K562 (cell line): ENCODE measurements at regions not wholly inside any gene's neighbourhood (a gene's known extent, or its start where the extent isn't known, plus 50 kb on each side); places are given as distances from the start of the nearest gene placed in this dataset.

Experiments
- ATAC-seq: fragments of 200-7000 bp; cut with Tn5 transposase; 3 replicates; pipeline ENCODE4 v1.9.1; 2020; ENCODE audit warnings: moderate library complexity
- BruUV-seq: library from RNA; stranded (reverse); fragments of 400-500 nt; replicated peaks from 2 replicates; lab custom pipeline; 2021; lab: Mats Ljungman, UMichigan
- CTCF ChIA-PET: fragments of 300-600 bp; formaldehyde crosslinking; extraction: SDS; loops from one replicate; lab custom pipeline; 2021; ENCODE audit warnings: low intra/inter-chr PET ratio; lab: Yijun Ruan, JAX
- POLR2A ChIA-PET: fragments of 300-600, 350-650 bp; sonication (Branson Sonifier 250); formaldehyde crosslinking; extraction: SDS; loops from one replicate; lab custom pipeline; 2021; ENCODE audit warnings: antibody characterized with exemption, inconsistent platforms; lab: Yijun Ruan, JAX
- DNase-seq, 4 experiments: peaks; one replicate each; pipeline versions ENCODE4 v3.0.0 to v3.0.0-alpha.2; 2011 to 2018; ENCODE audit warnings: low spot score in 3 of 4, mixed read lengths in 3 of 4; ENCODE audit errors: extremely low read depth in 1 of 4
- FAIRE-seq: peaks from 2 replicates; lab custom pipeline; 2011; peaks lifted over from hg19 to GRCh38; lab: Jason Lieb, UNC
- H2AFZ ChIP-seq: 2 replicates; pipeline ENCODE4 v1.6.0; 2011; ENCODE audit warnings: low read depth, low read length, control low read depth, inconsistent platforms
- H3K27ac ChIP-seq: fragments of 200-600 bp; 3 replicates; pipeline ENCODE4 v1.8.0; 2011; ENCODE audit warnings: low read depth, mild to moderate bottlenecking, control low read depth, inconsistent platforms, low read length, moderate library complexity, mixed read lengths; ENCODE audit errors: extremely low read depth
- H3K27me3 ChIP-seq, 2 experiments: fragments of 300-600 bp in 1 of 2; 2 replicates in 1 of 2; 3 replicates in 1 of 2; pipeline versions ENCODE4 v1.6.0 to v1.8.0; 2011; ENCODE audit warnings: inconsistent platforms in 2 of 2, low read length in 2 of 2, mild to moderate bottlenecking in 1 of 2, mixed read lengths in 1 of 2, moderate library complexity in 1 of 2; ENCODE audit not compliant: control insufficient read depth in 2 of 2, insufficient read depth in 2 of 2
- H3K36me3 ChIP-seq: fragments of 300-600 bp; 3 replicates; pipeline ENCODE4 v1.8.0; 2011; ENCODE audit warnings: mild to moderate bottlenecking, low read length, inconsistent platforms; ENCODE audit not compliant: control insufficient read depth, insufficient read depth
- H3K4me1 ChIP-seq, 2 experiments: fragments of 200-600 bp in 1 of 2; replicated peaks in 1 of 2; 2 replicates in 1 of 2; 3 replicates in 1 of 2; pipeline versions ENCODE4 v1.5.1 to v1.8.0; 2011; ENCODE audit warnings: inconsistent platforms in 2 of 2, low read length in 2 of 2, mild to moderate bottlenecking in 1 of 2, mixed read lengths in 1 of 2, moderate library complexity in 1 of 2; ENCODE audit not compliant: control insufficient read depth in 2 of 2, insufficient read depth in 2 of 2
- H3K4me2 ChIP-seq: 2 replicates; pipeline ENCODE4 v1.6.1; 2011; ENCODE audit warnings: low read length, control low read depth, inconsistent platforms, mixed read lengths; ENCODE audit not compliant: insufficient read depth
- H3K4me3 ChIP-seq: fragments of 200-600 bp; sonication (generic), shearing (Covaris generic); 2 replicates; pipeline ENCODE4 v1.5.1; 2016; ENCODE audit warnings: control low read depth, inconsistent platforms
- H3K79me2 ChIP-seq: fragments of 200-600 bp; 3 replicates; pipeline ENCODE4 v1.8.0; 2011; ENCODE audit warnings: low read length, inconsistent platforms; ENCODE audit not compliant: control insufficient read depth, insufficient read depth
- H3K9ac ChIP-seq, 2 experiments: 2 replicates each; pipeline versions ENCODE4 v1.6.0 to v1.6.1; 2011; ENCODE audit warnings: low read depth in 2 of 2, low read length in 2 of 2, control low read depth in 1 of 2, inconsistent platforms in 1 of 2, mild to moderate bottlenecking in 1 of 2, mixed read lengths in 1 of 2; ENCODE audit not compliant: insufficient read depth in 1 of 2
- H3K9me1 ChIP-seq: one replicate; pipeline ENCODE4 v1.6.0; 2011; ENCODE audit warnings: inconsistent platforms, mild to moderate bottlenecking, low read length, moderate library complexity; ENCODE audit not compliant: control insufficient read depth, insufficient read depth
- H3K9me3 ChIP-seq: replicated peaks from 2 replicates; pipeline ENCODE4 v1.5.1; 2011; ENCODE audit warnings: low read depth, low read length, inconsistent platforms; ENCODE audit not compliant: control insufficient read depth, insufficient read depth
- H4K20me1 ChIP-seq: replicated peaks from 2 replicates; pipeline ENCODE4 v1.6.1; 2011; ENCODE audit warnings: low read length, inconsistent platforms, mixed read lengths; ENCODE audit not compliant: control insufficient read depth, insufficient read depth
- CBX1 ChIP-seq: sonication (generic); IDR thresholded peaks from 2 replicates; pipeline ENCODE4 v1.6.1; 2016; ENCODE audit warnings: antibody characterized with exemption, low read depth, mild to moderate bottlenecking
- ELK1 ChIP-seq: sonication (generic); formaldehyde crosslinking; IDR thresholded peaks from 2 replicates; pipeline ENCODE4 v1.8.1; 2022; ENCODE audit warnings: missing genetic modification reagents
- NBN ChIP-seq: fragments of 450-650 bp; IDR thresholded peaks from 2 replicates; pipeline ENCODE4 v1.6.1; 2016; ENCODE audit warnings: low read depth, mild to moderate bottlenecking
- NR0B1 ChIP-seq: fragments of 450-650 bp; IDR thresholded peaks from one replicate; pipeline ENCODE4 v1.6.1; 2018; ENCODE audit warnings: mild to moderate bottlenecking, moderate library complexity; ENCODE audit not compliant: partially characterized antibody
- NR2F6 ChIP-seq: fragments of 450-650 bp; formaldehyde crosslinking; IDR thresholded peaks from 2 replicates; pipeline ENCODE4 v1.4.0; 2020; ENCODE audit warnings: mild to moderate bottlenecking
- NR3C1 ChIP-seq: sonication (generic); formaldehyde crosslinking; IDR thresholded peaks from 2 replicates; pipeline ENCODE4 v1.8.1; 2022; ENCODE audit warnings: missing genetic modification reagents
- PATZ1 ChIP-seq: fragments of 250-450 bp; sonication (Bioruptor Pico); IDR thresholded peaks from 2 replicates; pipeline ENCODE4 v1.5.0; 2020; ENCODE audit warnings: mild to moderate bottlenecking, borderline replicate concordance
- PURB ChIP-seq: sonication (generic); formaldehyde crosslinking; IDR thresholded peaks from 2 replicates; pipeline ENCODE4 v1.9.0; 2021; ENCODE audit warnings: low read depth, mild to moderate bottlenecking, missing genetic modification reagents
- TAF15 ChIP-seq: fragments of 200-400 bp; formaldehyde crosslinking; IDR thresholded peaks from 2 replicates; pipeline ENCODE4 v1.6.1; 2017; ENCODE audit warnings: mild to moderate bottlenecking, low read depth, low read length, moderate library complexity
- ZNF212 ChIP-seq: fragments of 450-650 bp; formaldehyde crosslinking; IDR thresholded peaks from 2 replicates; pipeline ENCODE4 v1.4.0; 2020; ENCODE audit warnings: mild to moderate bottlenecking
- ZNF41 ChIP-seq: fragments of 250-450 bp; sonication (Bioruptor Pico); conservative IDR thresholded peaks from 2 replicates; pipeline ENCODE4 v1.4.0; 2020; ENCODE audit warnings: mild to moderate bottlenecking
- ZNF57 ChIP-seq: fragments of 450-650 bp; formaldehyde crosslinking; IDR thresholded peaks from 2 replicates; pipeline ENCODE4 v1.4.0; 2020; ENCODE audit warnings: mild to moderate bottlenecking, moderate library complexity
- WGBS: fragments of 100-300 bp; shearing (Covaris generic); methylation state at CpG from one replicate; pipeline ENCODE4 v1.1.6; 2016; ENCODE audit warnings: low coverage, mixed read lengths; ENCODE audit not compliant: insufficient coverage; ENCODE audit errors: missing lambda C conversion rate; 5-methylcytosine and 5-hydroxymethylcytosine counted together
- in situ Hi-C: fragments of 300-500 bp; cut with MboI; formaldehyde crosslinking; loops from 4 replicates; pipeline ENCODE4 v1.15.0; 2018; ENCODE audit warnings: inconsistent platforms, mixed read lengths
- intact Hi-C: fragments of 100-400 bp; cut with micrococcal nuclease; formaldehyde crosslinking; loops from 2 replicates; pipeline ENCODE4 v1.14.2; 2022
- TF ChIP-seq, protein P1 (sequence below): fragments of 450-650 bp; IDR thresholded peaks from 2 replicates; pipeline ENCODE4 v1.6.1; 2017; ENCODE audit warnings: antibody characterized with exemption
- TF ChIP-seq, protein P2 (sequence below): sonication (generic); formaldehyde crosslinking; IDR thresholded peaks from 2 replicates; pipeline ENCODE4 v1.9.0; 2022; ENCODE audit warnings: mild to moderate bottlenecking, missing genetic modification reagents

DNA sequence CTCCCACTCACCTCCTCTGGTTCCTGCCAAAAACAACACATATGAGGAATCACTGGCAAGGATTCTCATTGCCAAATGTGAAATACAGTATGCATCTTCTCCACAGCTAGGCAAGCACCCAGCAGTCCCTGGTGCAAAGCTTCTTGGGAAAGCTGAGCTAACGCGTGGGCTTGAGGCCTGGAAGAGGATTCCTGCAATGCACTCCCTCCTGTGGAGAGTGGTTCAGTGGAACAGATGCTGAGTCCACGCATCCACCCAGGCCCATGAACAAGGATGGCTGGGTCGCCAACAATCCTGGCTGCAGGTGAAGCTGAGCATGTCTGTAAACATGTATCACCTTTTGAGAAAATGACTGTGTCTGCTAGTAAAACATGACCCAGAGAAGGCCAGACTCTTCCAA, 113.2 kb upstream of the CHST15 start (continued):
- TF ChIP-seq NR0B1 = no peak

DNA sequence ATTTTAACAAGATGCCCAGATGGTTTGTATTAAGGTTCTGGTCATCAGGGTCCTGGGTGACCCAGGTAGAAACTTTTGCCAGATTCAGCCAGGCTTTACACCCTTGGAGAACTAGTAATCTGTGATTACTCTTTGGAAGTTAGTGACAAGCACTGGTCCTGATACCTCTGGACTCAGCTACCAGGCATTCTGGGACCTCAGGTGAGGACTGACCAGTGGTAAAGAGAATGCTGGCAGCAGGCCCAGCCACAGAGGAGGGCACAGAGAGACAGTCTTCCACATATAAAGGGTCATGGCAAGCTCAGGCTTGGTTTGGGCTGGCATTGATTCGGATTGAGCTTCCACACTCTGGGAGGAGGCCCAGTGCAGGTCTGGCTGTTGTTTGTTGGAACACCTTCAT, 112.0 kb upstream of the CHST15 start:
- no peak for FAIRE-seq
- 0% methylated on average over 1 of the region's 1 CpG for WGBS
- TF ChIP-seq, protein P1, sequence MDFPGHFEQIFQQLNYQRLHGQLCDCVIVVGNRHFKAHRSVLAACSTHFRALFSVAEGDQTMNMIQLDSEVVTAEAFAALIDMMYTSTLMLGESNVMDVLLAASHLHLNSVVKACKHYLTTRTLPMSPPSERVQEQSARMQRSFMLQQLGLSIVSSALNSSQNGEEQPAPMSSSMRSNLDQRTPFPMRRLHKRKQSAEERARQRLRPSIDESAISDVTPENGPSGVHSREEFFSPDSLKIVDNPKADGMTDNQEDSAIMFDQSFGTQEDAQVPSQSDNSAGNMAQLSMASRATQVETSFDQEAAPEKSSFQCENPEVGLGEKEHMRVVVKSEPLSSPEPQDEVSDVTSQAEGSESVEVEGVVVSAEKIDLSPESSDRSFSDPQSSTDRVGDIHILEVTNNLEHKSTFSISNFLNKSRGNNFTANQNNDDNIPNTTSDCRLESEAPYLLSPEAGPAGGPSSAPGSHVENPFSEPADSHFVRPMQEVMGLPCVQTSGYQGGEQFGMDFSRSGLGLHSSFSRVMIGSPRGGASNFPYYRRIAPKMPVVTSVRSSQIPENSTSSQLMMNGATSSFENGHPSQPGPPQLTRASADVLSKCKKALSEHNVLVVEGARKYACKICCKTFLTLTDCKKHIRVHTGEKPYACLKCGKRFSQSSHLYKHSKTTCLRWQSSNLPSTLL = no peak
- TF ChIP-seq NBN = no peak
- no peak for TF ChIP-seq CBX1
- TF ChIP-seq, protein P2, sequence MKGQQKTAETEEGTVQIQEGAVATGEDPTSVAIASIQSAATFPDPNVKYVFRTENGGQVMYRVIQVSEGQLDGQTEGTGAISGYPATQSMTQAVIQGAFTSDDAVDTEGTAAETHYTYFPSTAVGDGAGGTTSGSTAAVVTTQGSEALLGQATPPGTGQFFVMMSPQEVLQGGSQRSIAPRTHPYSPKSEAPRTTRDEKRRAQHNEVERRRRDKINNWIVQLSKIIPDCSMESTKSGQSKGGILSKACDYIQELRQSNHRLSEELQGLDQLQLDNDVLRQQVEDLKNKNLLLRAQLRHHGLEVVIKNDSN (CRISPR knock-in tag) = no peak
- TF ChIP-seq PURB = no peak
- no peak for TF ChIP-seq ZNF41
- TF ChIP-seq ZNF212 (CRISPR knock-in tag) = no peak
- no peak for TF ChIP-seq TAF15
- no peak for TF ChIP-seq ZNF57
- no peak for TF ChIP-seq NR3C1
- TF ChIP-seq ELK1 = no peak
- TF ChIP-seq NR2F6 (CRISPR knock-in tag) = no peak
- TF ChIP-seq PATZ1 (CRISPR knock-in tag) = no peak

More for the DNA sequence above, 112.0 kb upstream of the CHST15 start:
- POLR2A ChIA-PET = no interaction called here
- H3K9me3 ChIP-seq = no peaks in the 10 kb centered on the region
- intact Hi-C loops = no loop called here
- BruUV-seq = no TSS peak
- no peak for DNase-seq
- no peaks in the 10 kb centered on the region for H3K9me1 ChIP-seq
- H4K20me1 ChIP-seq = no peaks in the 10 kb centered on the region
- H3K9ac ChIP-seq = no peak overlapping the region
- CTCF ChIA-PET = no interaction called here
- H3K4me1 ChIP-seq = no peaks in the 10 kb centered on the region
- ATAC-seq = no peak
- H3K36me3 ChIP-seq = no peaks in the 10 kb centered on the region
- no peak overlapping the region for H3K4me3 ChIP-seq
- no peak overlapping the region for H3K4me2 ChIP-seq
- H2AFZ ChIP-seq = no peak overlapping the region
- no peaks in the 10 kb centered on the region for H3K27me3 ChIP-seq
- H3K79me2 ChIP-seq = no peaks in the 10 kb centered on the region
- no peak overlapping the region for H3K27ac ChIP-seq
- in situ Hi-C loops = no loop called here
